H1 (cell line): ENCODE measurements at regions not wholly inside any gene's neighbourhood (a gene's known extent, or its start where the extent isn't known, plus 50 kb on each side); places are given as distances from the start of the nearest gene placed in this dataset. TPM values are rescaled to one million over a fixed set of nuclear protein-coding genes. Genes with fewer than 3 reads are reported as not detected.

Experiments used
- small RNA-seq: library from polyadenylated mRNA; stranded (forward); fragments of <200 nt; extraction: miRNeasy Mini kit (QIAGEN cat#:217004); gene quantifications from one replicate; pipeline ENCODE3, GENCODE V24; 2013; ENCODE audit not compliant: insufficient read depth

Small RNAs in the stretch of these regions (small RNA-seq; reads per million reads assigned to genes)
- gene AC017007.1 = not detected
- not detected for gene RF00019
